ENCODE measurements at regions not wholly inside any gene's neighbourhood (a gene's known extent, or its start where the extent isn't known, plus 50 kb on each side); places are given as distances from the start of the nearest gene placed in this dataset.
"Not testable (repeated sequence)": the region's sequence is repeated elsewhere in the genome, so short reads cannot be mapped to it uniquely, and the experiment has no call there.

DNA sequence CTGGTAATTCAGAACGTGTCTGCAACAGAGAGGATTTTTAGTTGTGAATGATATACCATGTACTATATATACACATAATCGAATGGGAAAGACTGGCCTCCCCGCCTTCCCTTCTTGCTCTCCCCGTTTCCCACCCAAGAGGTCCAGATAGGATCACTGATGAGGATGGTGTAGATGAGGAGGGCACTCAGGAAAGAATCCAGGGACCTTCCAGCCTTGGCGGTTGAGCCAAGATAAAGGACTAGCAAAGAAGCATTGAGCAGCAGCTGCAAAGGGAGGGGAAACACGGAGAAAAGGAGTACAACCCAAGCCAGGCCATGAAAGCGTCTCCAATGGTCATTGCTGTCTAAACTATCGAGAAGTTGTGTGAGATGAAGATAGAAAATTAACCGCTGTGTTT lies 84.0 kb upstream of the EXOC2 start:
- no peak for DNase-seq (ENCODE audit: low spot score)

DNA sequence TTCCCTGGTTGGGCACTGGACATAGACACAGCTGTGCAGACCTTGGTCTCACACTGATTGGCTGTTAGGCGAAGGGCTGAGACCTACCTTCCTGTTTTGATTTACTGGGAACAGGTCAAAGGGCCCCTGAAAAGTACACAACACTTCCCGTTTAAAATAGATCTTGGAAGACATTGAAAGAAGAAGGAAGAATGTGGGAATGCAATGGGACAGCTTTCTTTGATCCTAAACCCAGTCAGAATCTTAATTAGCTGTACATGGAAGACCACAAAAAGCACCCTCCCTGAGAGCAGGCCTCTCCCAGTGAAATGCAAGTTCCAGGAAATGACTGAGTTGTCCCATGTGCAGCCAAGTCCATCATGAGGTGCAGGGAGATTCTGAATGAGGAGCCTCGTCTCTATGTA lies 83.6 kb upstream of the EXOC2 start:
- no peak for DNase-seq (ENCODE audit: low spot score)

DNA sequence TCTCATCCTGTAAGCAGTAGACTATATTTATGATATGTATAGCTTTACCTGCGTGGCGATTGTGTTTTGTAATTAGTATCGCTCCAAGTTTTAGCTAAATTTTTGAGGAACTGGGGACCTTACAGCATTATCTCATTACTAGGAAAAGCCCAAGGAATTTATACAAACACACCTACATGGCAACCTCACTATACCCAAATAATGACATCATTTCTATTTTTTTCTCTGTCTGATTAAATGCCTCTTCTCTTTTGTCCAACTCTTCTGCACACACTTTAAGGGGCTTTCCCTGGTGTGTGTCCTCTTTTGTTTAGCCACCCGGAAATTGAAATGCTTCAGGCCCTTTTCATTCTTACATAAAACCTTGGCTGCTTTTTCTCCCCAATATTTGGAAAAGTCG lies 82.9 kb upstream of the EXOC2 start:
- no peak for DNase-seq (ENCODE audit: low spot score)

DNA sequence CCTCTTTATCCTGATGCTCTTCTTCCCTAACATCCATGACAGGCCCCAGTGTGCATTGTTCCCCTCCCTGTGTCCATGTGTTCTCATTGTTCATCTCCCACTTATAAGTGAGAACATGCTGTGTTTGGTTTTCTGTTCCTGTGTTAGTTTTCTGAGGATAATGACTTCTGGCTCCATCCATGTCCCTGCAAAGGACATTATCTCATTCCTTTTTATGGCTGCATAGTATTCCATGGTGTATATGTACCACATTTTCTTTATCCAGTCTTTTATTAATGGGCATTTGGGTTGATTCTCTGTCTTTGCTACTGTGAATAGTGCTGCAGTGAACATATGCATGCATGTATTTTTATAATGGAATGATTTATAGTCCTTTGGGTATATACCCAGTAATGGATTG lies 78.7 kb upstream of the EXOC2 start:
- not testable (repeated sequence) for DNase-seq (ENCODE audit: low spot score)

DNA sequence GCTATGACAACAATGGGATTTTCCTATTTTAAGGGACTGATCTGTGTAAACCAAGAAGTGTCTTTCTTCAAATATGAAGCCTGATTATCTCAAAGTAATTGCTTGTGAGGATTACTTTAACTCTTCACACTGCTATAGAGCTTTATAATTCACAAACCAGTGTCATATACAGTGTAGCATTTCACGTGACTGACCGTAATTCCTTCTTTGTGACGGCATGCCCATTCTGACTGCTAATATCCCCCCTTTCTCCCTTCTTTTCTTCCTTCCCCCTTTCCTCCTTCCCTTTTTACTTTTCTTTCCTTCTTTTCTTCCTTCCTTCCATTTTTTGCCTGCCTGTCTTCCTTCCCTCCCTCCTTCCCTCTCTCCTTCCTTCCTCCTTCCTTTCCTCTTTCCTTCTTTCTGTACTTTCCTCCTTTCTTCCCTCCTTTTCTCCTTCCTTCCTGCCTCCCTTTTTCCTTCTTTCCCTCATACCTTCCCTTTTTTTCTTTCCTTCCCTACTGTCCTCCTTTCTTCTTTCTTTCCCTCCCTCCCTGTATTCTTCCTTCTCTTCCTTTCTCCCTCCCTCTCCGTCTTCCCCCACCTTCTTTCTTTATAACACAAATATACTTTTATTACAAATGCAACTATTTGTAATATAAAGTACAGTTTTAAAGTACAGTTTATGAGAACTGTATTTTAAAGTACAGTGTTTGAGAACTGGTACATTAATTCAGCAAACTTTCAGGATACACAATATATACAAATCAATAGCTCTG lies 75.0 kb upstream of the EXOC2 start:
- no peak for DNase-seq (ENCODE audit: low spot score)

DNA sequence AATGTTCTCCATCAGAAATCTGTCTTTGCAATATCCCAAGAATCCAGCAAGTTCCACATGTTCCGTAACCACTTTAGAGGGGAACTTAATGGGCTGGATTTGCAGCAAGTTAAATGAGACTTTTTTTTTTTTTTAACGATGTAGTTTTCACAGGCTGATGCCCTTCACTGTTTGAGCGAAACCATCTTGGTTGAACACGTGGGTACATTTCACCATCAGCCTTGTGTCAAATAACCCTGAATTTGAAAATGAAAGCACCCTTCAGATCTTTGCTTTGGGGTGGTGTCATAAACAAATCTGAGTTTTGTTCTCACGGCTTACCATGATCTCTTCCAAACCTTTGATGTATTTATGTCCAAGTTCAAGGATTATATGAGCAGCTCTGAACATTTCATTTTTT lies 73.7 kb upstream of the EXOC2 start:
- DNase-seq (ENCODE audit: low spot score) = no peak

DNA sequence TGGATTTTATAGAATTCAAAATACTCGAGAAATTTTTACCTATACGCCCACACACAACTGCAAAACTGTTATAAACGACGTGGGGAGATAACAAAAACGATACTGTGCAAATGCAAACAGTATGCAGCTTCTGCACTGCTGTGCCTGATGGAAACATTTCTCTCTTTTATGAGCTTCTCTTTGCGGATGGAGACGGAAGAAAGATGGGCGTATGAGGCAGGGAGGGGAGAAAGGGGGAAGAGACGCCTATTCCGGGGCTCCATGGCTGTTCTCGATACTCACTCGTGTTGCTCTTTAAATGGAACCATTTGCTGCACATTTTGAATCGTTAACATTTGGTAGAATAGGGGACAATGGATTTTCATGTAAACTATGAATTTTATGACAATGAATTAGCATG lies 69.1 kb upstream of the EXOC2 start:
- no peak for DNase-seq (ENCODE audit: low spot score)

DNA sequence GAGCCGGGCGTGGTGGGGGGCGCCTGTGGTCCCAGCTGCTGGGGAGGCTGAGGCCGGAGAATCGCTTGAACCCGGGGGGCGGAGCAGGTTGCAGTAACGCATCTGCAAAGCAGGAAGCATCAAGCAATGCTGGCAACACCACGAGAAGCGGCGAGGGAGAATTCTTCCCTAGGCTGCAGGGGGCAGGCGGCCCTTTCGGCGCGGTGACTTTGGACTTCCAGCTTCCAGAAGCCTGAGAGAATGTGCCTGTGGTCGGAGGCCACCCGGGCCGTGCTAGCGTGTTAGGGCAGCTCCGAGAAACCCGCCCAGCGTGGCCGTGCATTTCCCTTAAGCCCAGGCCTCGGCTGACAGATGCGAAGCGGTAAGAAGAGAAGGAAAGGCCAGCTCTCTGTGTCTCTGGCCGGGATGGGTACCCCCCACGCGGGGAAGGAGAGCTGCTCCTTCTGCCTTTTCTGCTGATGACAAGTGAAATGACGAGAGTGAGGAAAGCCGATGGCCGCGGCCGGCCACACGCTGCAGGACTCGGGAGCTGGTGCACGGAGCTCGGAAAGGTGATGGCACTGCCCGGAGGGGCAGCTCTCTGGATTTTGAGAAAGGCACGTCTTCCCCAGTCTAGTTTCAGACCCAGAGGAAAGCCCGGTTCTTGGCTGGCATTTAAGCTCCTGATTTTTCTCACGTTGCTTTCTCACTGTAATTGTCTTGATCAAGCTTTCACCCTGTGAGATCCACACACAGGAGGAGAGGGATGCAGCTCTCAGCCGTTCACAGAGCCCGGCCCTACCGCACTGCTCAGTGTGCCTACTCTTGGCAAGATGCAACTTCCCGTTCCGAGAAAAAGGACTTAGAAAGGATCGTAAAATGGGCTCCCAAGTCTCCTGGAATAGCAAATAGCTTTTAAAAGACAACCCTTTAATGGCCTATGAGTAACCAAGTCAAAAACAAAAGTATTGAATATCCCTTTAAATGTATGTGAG lies 68.3 kb upstream of the EXOC2 start:
- DNase-seq (ENCODE audit: low spot score) = no peak

DNA sequence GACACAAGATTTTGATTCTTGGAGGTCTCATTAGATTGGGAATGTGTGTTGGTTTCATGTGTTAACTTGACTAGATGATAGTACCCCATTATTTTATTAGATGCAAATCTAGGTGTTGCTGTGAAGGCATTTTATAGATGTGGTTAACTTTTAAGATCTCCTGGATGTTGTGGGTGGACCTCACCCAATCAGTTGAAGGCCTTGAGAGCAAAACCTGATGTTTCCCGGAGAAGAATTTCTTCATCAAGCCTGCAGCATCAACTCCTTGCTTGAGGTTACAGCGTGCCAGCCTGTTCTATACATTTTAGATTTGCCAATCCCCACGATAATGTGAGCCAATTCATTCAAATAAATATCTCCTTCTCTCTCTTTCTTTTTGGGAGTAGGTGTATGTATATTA lies 66.8 kb upstream of the EXOC2 start:
- DNase-seq (ENCODE audit: low spot score) = no peak

DNA sequence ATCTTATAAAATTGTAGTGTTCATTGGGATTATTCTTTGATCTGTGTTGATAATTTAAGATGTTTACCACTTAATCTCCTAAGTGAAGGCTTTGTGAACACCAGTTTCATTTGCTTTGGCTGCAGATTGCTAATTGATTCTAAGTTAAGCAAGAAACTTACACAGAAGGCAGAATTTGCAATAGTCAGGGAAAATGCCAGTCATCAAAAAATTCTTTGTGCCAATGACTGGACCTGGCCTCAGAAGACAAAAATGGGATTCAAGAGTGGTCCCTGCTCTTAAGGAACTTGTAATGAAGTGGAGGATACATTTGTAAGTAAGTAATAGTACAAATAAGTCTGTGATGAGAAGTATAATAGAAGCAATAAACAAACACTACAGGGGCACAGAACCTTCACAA lies 63.3 kb upstream of the EXOC2 start:
- DNase-seq (ENCODE audit: low spot score) = no peak

DNA sequence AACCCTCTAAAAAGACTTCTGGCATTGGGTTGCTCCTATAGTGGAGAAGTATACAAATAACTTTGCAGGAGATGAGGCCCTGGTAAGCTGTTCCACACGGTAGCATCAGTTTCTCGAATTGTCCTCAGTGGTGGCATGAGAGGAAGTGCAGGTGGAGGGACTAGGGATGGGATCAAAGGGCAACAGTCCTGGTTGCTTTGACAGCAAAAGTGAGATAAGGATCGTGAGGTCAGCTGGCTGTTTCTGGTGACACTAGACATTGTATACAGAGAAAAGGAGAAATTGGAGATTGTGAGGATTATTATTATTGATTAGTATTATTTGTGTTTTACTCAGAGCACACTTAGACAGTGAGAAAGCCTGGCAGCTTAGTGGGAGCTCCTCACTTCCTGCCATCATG lies 61.3 kb upstream of the EXOC2 start:
- DNase-seq (ENCODE audit: low spot score) = no peak

DNA sequence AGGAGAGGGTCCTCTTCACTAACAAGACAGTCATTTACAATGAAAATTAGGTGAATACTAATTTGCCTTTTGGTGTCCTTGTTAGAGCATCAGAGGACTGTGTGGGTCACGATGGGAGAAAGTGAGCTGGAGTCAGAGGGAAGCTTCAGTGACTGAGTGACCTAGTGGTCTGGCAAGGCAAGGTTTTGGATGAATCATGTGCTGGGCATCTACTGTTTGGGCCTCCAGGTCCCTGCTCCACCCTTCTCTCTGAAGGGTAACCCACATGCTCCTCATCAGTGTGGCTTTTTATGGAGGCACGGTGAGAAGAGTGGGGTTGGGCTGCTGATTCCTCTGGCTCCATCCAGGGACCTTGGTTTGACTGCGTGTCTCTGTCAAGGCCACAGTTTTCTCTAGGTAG lies 60.5 kb upstream of the EXOC2 start:
- DNase-seq (ENCODE audit: low spot score) = no peak

DNA sequence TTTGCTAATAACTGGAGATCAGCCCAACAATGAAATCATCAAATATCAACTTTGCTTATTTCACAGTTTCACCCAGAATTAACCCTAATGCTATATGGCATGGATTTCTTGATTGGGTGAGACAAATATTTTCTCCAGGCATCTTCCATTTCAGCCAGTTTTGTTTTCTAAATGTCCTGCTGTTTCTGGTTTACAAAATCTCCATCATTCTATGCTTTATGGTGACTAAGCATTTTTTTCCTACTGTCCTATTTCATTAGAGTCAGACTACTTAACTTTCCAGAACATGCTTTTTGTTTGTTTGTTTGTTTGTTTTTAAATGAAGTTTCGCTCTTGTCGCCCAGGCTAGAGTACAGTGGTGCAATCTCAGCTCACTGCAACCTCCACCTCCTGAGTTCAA lies 59.5 kb upstream of the EXOC2 start:
- no peak for DNase-seq (ENCODE audit: low spot score)

DNA sequence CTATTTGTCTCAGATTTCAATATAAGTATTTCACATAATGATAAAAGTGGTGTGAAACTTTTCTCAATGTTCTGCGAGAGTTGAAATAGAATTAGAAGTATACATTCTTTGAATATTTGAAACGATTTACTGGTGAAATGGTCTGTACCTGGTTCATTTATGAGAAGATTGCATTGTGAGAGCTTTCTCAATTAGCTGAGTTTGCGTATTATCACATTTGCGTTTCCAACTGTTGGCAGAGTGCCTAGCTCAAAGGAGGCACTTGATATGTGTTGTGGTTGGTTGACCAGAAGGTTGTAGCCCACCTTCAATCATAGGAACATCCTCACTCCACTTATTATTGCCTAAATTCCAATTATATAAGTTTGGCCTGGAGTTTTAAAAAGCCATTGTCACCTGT lies 58.8 kb upstream of the EXOC2 start:
- DNase-seq (ENCODE audit: low spot score) = no peak

DNA sequence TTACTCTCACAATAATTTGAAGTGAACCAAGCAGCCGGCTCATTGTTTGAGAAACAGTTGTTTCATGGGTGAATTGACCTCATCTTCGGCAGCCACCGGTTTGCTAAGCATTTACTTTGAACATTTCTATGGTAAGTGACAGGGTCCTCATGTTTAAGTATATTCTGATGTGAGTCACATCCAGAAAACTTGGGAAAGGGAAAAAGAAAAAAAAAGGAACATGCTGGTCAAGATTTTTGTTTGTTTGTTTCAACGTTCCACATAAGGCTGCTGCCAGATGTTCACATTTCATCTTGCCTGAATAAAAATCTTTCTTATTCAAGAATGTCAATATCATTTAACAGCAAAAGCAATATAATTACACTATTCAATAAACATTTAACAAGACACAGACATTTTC lies 55.0 kb upstream of the EXOC2 start:
- DNase-seq (ENCODE audit: low spot score) = no peak

DNA sequence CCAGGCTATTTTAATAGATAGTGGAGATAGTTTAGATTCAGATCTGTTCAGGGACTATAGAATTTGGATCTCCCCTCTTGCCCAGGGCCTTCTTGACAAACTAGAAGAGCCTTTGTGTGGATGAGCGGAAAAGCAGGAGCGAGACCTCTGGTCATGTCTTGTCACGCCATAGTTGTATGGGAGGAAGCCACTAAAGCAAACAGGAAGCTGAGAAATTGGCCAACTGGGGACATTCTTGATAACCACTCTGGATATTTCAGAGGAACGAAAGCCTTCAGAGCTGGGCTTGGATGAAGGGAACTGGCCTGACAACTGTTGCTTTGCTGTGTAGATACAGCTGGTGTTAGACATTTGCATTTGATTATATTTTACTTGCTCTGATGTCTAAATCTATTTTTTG lies 54.1 kb upstream of the EXOC2 start:
- no peak for DNase-seq (ENCODE audit: low spot score)

DNA sequence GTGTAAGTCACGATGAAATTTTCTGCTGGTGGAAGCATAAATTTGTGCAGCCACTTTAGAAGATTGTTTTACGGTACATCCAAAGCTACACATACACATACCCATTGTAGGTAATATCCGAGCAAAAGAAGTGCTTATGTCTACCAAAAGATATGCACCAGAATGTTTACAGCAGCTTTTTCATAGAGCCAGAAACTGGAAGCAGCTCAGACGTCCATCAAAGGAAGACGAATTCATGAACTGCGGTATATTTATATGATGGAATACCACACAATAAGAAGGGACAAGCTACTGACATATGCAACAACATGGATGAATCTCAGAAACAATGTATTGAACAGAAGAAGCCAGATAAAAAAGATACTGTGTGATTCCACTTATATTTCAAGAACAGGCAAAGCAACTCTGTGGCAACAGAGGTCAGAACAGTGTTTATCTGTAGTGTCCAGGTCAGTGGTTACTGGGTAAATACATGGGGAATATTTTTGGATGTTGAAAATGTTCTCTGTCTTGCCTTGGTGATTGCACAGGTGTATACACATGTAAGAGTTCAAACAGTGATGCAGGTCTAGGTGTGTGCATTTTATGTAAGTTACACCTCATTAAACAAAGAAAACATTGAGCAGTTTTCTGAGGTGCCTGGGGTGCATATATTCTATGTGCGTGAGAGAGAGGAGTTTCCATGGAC lies 51.9 kb upstream of the EXOC2 start:
- DNase-seq (ENCODE audit: low spot score) = no peak

DNA sequence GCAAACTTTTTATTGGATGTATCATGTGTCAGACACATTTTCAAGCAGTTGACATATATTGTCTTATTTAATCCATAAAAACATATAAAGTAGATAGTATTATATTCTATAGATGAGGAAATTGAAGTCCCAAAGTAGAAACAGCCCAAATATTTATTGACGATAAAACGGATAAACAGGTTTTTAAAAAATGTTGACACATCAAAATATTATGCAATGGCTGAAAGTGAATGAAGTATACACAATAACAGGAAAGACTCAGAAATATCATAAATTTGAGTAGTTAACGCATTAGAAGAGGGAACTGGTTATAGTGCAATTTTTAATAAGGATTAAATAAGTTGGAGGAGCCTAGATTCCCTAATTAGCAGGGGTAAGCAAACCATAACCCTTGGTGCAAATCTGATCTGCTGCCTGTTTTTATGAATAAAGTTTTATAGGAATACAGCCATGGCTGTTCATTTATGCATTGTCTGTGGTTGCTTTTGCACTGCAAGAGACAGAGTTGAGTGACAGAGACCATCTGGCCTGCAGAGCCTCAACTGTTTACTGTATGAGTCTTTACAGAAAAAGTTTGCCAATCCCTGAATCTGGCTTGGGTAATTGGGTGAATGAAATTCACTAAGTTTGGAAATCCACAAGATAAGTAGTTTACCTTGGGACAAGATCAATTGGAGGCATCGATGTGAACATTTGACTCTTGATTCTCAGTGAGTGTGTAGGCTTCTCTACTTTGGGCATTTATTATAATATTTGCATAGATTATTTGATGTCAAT lies 50.6 kb upstream of the EXOC2 start:
- DNase-seq (ENCODE audit: low spot score) = no peak

Measured in ureter (tissue), 1 donor.